ENCODE measurements at regions not wholly inside any gene's neighbourhood (a gene's known extent, or its start where the extent isn't known, plus 50 kb on each side); places are given as distances from the start of the nearest gene placed in this dataset.

- H3K4me1 ChIP-seq (ENCODE audit: control insufficient read depth in 1 of 2, insufficient read depth in 2 of 2, low read length in 2 of 2): no peaks in the 10 kb centered on the region
- H3K36me3 ChIP-seq (ENCODE audit: control insufficient read depth in 1 of 2, insufficient read depth in 2 of 2, low read length in 2 of 2): no peaks in the 10 kb centered on the region
- no peaks in the 10 kb centered on the region for H3K9me3 ChIP-seq (ENCODE audit: control insufficient read depth in 1 of 2, low read length in 2 of 2)
- no peak overlapping the region for H3K4me3 ChIP-seq (ENCODE audit: low read depth in 1 of 2, low read length in 2 of 2)
- no peak overlapping the region for H3K27ac ChIP-seq (ENCODE audit: low read depth, low read length)
- no peak overlapping the region for H3K9ac ChIP-seq (ENCODE audit: low read depth in 1 of 2, low read length in 2 of 2)
- no peaks in the 10 kb centered on the region for H3K27me3 ChIP-seq (ENCODE audit: control insufficient read depth in 1 of 2, insufficient read depth in 2 of 2, low read length in 2 of 2)
Observed at GRCh38 chr15:36491912-36492311, 87.5 kb upstream of the CDIN1 start.

GRCh38 chr15:36495456-36495991, 83.9 kb upstream of the CDIN1 start:
- Histone ChIP-seq H3K27ac (ENCODE audit: low read depth, low read length) (no peak overlapping the region), H3K4me1 (ENCODE audit: control insufficient read depth in 1 of 2, insufficient read depth in 2 of 2, low read length in 2 of 2) (no peaks in the 10 kb centered on the region), H3K9me3 (ENCODE audit: control insufficient read depth in 1 of 2, low read length in 2 of 2) (no peaks in the 10 kb centered on the region), H3K9ac (ENCODE audit: low read depth in 1 of 2, low read length in 2 of 2) (no peak overlapping the region), H3K36me3 (ENCODE audit: control insufficient read depth in 1 of 2, insufficient read depth in 2 of 2, low read length in 2 of 2) (no peaks in the 10 kb centered on the region), H3K4me3 (ENCODE audit: low read depth in 1 of 2, low read length in 2 of 2) (no peak overlapping the region), H3K27me3 (ENCODE audit: control insufficient read depth in 1 of 2, insufficient read depth in 2 of 2, low read length in 2 of 2) (no peaks in the 10 kb centered on the region)

- Histone ChIP-seq H3K9ac (ENCODE audit: low read depth in 1 of 2, low read length in 2 of 2) (no peak overlapping the region), H3K4me1 (ENCODE audit: control insufficient read depth in 1 of 2, insufficient read depth in 2 of 2, low read length in 2 of 2) (peaks cover 11 to 15% of the 10 kb centered on the region in 2 donors), H3K9me3 (ENCODE audit: control insufficient read depth in 1 of 2, low read length in 2 of 2) (no peaks in the 10 kb centered on the region), H3K27ac (ENCODE audit: low read depth, low read length) (no peak overlapping the region), H3K36me3 (ENCODE audit: control insufficient read depth in 1 of 2, insufficient read depth in 2 of 2, low read length in 2 of 2) (no peaks in the 10 kb centered on the region), H3K4me3 (ENCODE audit: low read depth in 1 of 2, low read length in 2 of 2) (no peak overlapping the region), H3K27me3 (ENCODE audit: control insufficient read depth in 1 of 2, insufficient read depth in 2 of 2, low read length in 2 of 2) (no peaks in the 10 kb centered on the region)
Observed at GRCh38 chr15:36497901-36498300, 81.5 kb upstream of the CDIN1 start.

GRCh38 chr15:36498401-36498800, 81.0 kb upstream of the CDIN1 start:
- H3K27ac ChIP-seq (ENCODE audit: low read depth, low read length): no peak overlapping the region
- no peaks in the 10 kb centered on the region for H3K27me3 ChIP-seq (ENCODE audit: control insufficient read depth in 1 of 2, insufficient read depth in 2 of 2, low read length in 2 of 2)
- H3K36me3 ChIP-seq (ENCODE audit: control insufficient read depth in 1 of 2, insufficient read depth in 2 of 2, low read length in 2 of 2): no peaks in the 10 kb centered on the region
- peaks cover 13 to 17% of the 10 kb centered on the region in 2 donors for H3K4me1 ChIP-seq (ENCODE audit: control insufficient read depth in 1 of 2, insufficient read depth in 2 of 2, low read length in 2 of 2)
- no peaks in the 10 kb centered on the region for H3K9me3 ChIP-seq (ENCODE audit: control insufficient read depth in 1 of 2, low read length in 2 of 2)
- H3K4me3 ChIP-seq (ENCODE audit: low read depth in 1 of 2, low read length in 2 of 2): no peak overlapping the region
- H3K9ac ChIP-seq (ENCODE audit: low read depth in 1 of 2, low read length in 2 of 2): no peak overlapping the region

- Histone ChIP-seq H3K27ac (ENCODE audit: low read depth, low read length) (no peak overlapping the region), H3K36me3 (ENCODE audit: control insufficient read depth in 1 of 2, insufficient read depth in 2 of 2, low read length in 2 of 2) (no peaks in the 10 kb centered on the region), H3K9me3 (ENCODE audit: control insufficient read depth in 1 of 2, low read length in 2 of 2) (no peaks in the 10 kb centered on the region), H3K9ac (ENCODE audit: low read depth in 1 of 2, low read length in 2 of 2) (no peak overlapping the region), H3K27me3 (ENCODE audit: control insufficient read depth in 1 of 2, insufficient read depth in 2 of 2, low read length in 2 of 2) (no peaks in the 10 kb centered on the region), H3K4me1 (ENCODE audit: control insufficient read depth in 1 of 2, insufficient read depth in 2 of 2, low read length in 2 of 2) (peaks cover 13 to 17% of the 10 kb centered on the region in 2 donors), H3K4me3 (ENCODE audit: low read depth in 1 of 2, low read length in 2 of 2) (no peak overlapping the region)
Observed at GRCh38 chr15:36498916-36499315, 80.5 kb upstream of the CDIN1 start.

- H3K9me3 ChIP-seq (ENCODE audit: control insufficient read depth in 1 of 2, low read length in 2 of 2): no peaks in the 10 kb centered on the region
- H3K27me3 ChIP-seq (ENCODE audit: control insufficient read depth in 1 of 2, insufficient read depth in 2 of 2, low read length in 2 of 2): no peaks in the 10 kb centered on the region
- no peak overlapping the region for H3K27ac ChIP-seq (ENCODE audit: low read depth, low read length)
- no peak overlapping the region for H3K9ac ChIP-seq (ENCODE audit: low read depth in 1 of 2, low read length in 2 of 2)
- H3K4me3 ChIP-seq (ENCODE audit: low read depth in 1 of 2, low read length in 2 of 2): no peak overlapping the region
- H3K4me1 ChIP-seq (ENCODE audit: control insufficient read depth in 1 of 2, insufficient read depth in 2 of 2, low read length in 2 of 2): peaks cover 13 to 17% of the 10 kb centered on the region in 2 donors
- H3K36me3 ChIP-seq (ENCODE audit: control insufficient read depth in 1 of 2, insufficient read depth in 2 of 2, low read length in 2 of 2): no peaks in the 10 kb centered on the region
Observed at GRCh38 chr15:36499412-36500389, 79.7 kb upstream of the CDIN1 start.

- no peaks in the 10 kb centered on the region for H3K27me3 ChIP-seq (ENCODE audit: control insufficient read depth in 1 of 2, insufficient read depth in 2 of 2, low read length in 2 of 2)
- H3K4me1 ChIP-seq (ENCODE audit: control insufficient read depth in 1 of 2, insufficient read depth in 2 of 2, low read length in 2 of 2): peaks cover 13 to 19% of the 10 kb centered on the region in 2 donors
- no peaks in the 10 kb centered on the region for H3K9me3 ChIP-seq (ENCODE audit: control insufficient read depth in 1 of 2, low read length in 2 of 2)
- no peak overlapping the region for H3K27ac ChIP-seq (ENCODE audit: low read depth, low read length)
- H3K9ac ChIP-seq (ENCODE audit: low read depth in 1 of 2, low read length in 2 of 2): no peak overlapping the region
- no peak overlapping the region for H3K4me3 ChIP-seq (ENCODE audit: low read depth in 1 of 2, low read length in 2 of 2)
- no peaks in the 10 kb centered on the region for H3K36me3 ChIP-seq (ENCODE audit: control insufficient read depth in 1 of 2, insufficient read depth in 2 of 2, low read length in 2 of 2)
Observed at GRCh38 chr15:36501063-36501678, 78.3 kb upstream of the CDIN1 start.

- Histone ChIP-seq H3K9ac (ENCODE audit: low read depth in 1 of 2, low read length in 2 of 2) (no peak overlapping the region), H3K36me3 (ENCODE audit: control insufficient read depth in 1 of 2, insufficient read depth in 2 of 2, low read length in 2 of 2) (no peaks in the 10 kb centered on the region), H3K4me1 (ENCODE audit: control insufficient read depth in 1 of 2, insufficient read depth in 2 of 2, low read length in 2 of 2) (peaks cover 25 to 32% of the 10 kb centered on the region in 2 donors), H3K27ac (ENCODE audit: low read depth, low read length) (no peak overlapping the region), H3K27me3 (ENCODE audit: control insufficient read depth in 1 of 2, insufficient read depth in 2 of 2, low read length in 2 of 2) (no peaks in the 10 kb centered on the region), H3K4me3 (ENCODE audit: low read depth in 1 of 2, low read length in 2 of 2) (no peak overlapping the region), H3K9me3 (ENCODE audit: control insufficient read depth in 1 of 2, low read length in 2 of 2) (no peaks in the 10 kb centered on the region)
Observed at GRCh38 chr15:36502509-36502908, 76.9 kb upstream of the CDIN1 start.

- no peak overlapping the region for H3K27ac ChIP-seq (ENCODE audit: low read depth, low read length)
- H3K9ac ChIP-seq (ENCODE audit: low read depth in 1 of 2, low read length in 2 of 2): no peak overlapping the region
- peaks cover 35 to 55% of the 10 kb centered on the region in 2 donors for H3K4me1 ChIP-seq (ENCODE audit: control insufficient read depth in 1 of 2, insufficient read depth in 2 of 2, low read length in 2 of 2)
- no peaks in the 10 kb centered on the region for H3K27me3 ChIP-seq (ENCODE audit: control insufficient read depth in 1 of 2, insufficient read depth in 2 of 2, low read length in 2 of 2)
- H3K36me3 ChIP-seq (ENCODE audit: control insufficient read depth in 1 of 2, insufficient read depth in 2 of 2, low read length in 2 of 2): no peaks in the 10 kb centered on the region
- H3K4me3 ChIP-seq (ENCODE audit: low read depth in 1 of 2, low read length in 2 of 2): no peak overlapping the region
- no peaks in the 10 kb centered on the region for H3K9me3 ChIP-seq (ENCODE audit: control insufficient read depth in 1 of 2, low read length in 2 of 2)
Observed at GRCh38 chr15:36506733-36507356, 72.6 kb upstream of the CDIN1 start.

- Histone ChIP-seq H3K27me3 (ENCODE audit: control insufficient read depth in 1 of 2, insufficient read depth in 2 of 2, low read length in 2 of 2) (no peaks in the 10 kb centered on the region), H3K4me3 (ENCODE audit: low read depth in 1 of 2, low read length in 2 of 2) (no peak overlapping the region), H3K9me3 (ENCODE audit: control insufficient read depth in 1 of 2, low read length in 2 of 2) (no peaks in the 10 kb centered on the region), H3K9ac (ENCODE audit: low read depth in 1 of 2, low read length in 2 of 2) (no peak overlapping the region), H3K27ac (ENCODE audit: low read depth, low read length) (no peak overlapping the region), H3K36me3 (ENCODE audit: control insufficient read depth in 1 of 2, insufficient read depth in 2 of 2, low read length in 2 of 2) (no peaks in the 10 kb centered on the region), H3K4me1 (ENCODE audit: control insufficient read depth in 1 of 2, insufficient read depth in 2 of 2, low read length in 2 of 2) (peaks cover 30 to 53% of the 10 kb centered on the region in 2 donors)
Observed at GRCh38 chr15:36507458-36507857, 72.0 kb upstream of the CDIN1 start.

Data from duodenal mucosa (tissue), 2 donors.